WTC11 (cell line): ENCODE measurements at regions not wholly inside any gene's neighbourhood (a gene's known extent, or its start where the extent isn't known, plus 50 kb on each side); places are given as distances from the start of the nearest gene placed in this dataset.

Experiments used
- ATAC-seq: fragments of 200-7000 bp; cut with Tn5 transposase; 2 replicates; pipeline ENCODE4 v1.10.0; 2021; ENCODE audit warnings: mild to moderate bottlenecking, moderate library complexity
- CTCF ChIA-PET: fragments of 300-600 bp; sonication (Branson Sonifier 250); formaldehyde crosslinking; loops from one replicate; lab custom pipeline; 2021; ENCODE audit warnings: antibody characterized with exemption; lab: Charles Lee
- POLR2A ChIA-PET: fragments of 350-600 bp; sonication (Branson Sonifier 250); formaldehyde crosslinking; loops from one replicate; lab custom pipeline; 2021; ENCODE audit warnings: antibody characterized with exemption; lab: Charles Lee
- DNase-seq: peaks from one replicate; pipeline ENCODE4 v3.0.0; 2021; ENCODE audit warnings: low spot score
- H3K27ac Mint-ChIP-seq: 2 replicates; pipeline ENCODE4 v1.8.0; 2021; ENCODE audit warnings: mixed read lengths
- H3K27me3 Mint-ChIP-seq: 2 replicates; pipeline ENCODE4 v1.8.0; 2021; ENCODE audit warnings: low read depth, mild to moderate bottlenecking, moderate library complexity, mixed read lengths
- H3K36me3 Mint-ChIP-seq: 2 replicates; pipeline ENCODE4 v1.8.0; 2021; ENCODE audit warnings: mixed read lengths
- H3K4me1 Mint-ChIP-seq: 2 replicates; pipeline ENCODE4 v1.8.0; 2022; ENCODE audit warnings: mixed read lengths
- H3K4me3 Mint-ChIP-seq: 2 replicates; pipeline ENCODE4 v1.8.0; 2021; ENCODE audit warnings: mild to moderate bottlenecking, moderate library complexity, mixed read lengths
- H3K9me3 Mint-ChIP-seq: 2 replicates; pipeline ENCODE4 v1.8.0; 2021; ENCODE audit warnings: mixed read lengths
- EMX1 ChIP-seq: fragments of 250-450 bp; sonication (Bioruptor Pico); IDR thresholded peaks from 2 replicates; pipeline ENCODE4 v1.8.0; 2021; ENCODE audit warnings: mild to moderate bottlenecking
- ESRRA ChIP-seq: sonication (generic); formaldehyde crosslinking; IDR thresholded peaks from 2 replicates; pipeline ENCODE4 v1.8.1; 2022; ENCODE audit warnings: mild to moderate bottlenecking, missing genetic modification reagents, borderline replicate concordance
- FOXJ3 ChIP-seq: sonication (generic); formaldehyde crosslinking; IDR thresholded peaks from 2 replicates; pipeline ENCODE4 v1.9.0; 2021; ENCODE audit warnings: missing genetic modification reagents, mild to moderate bottlenecking, borderline replicate concordance
- FOXP1 ChIP-seq: sonication (generic); formaldehyde crosslinking; IDR thresholded peaks from 2 replicates; pipeline ENCODE4 v1.8.0; 2022; ENCODE audit warnings: missing genetic modification reagents, mild to moderate bottlenecking, moderate library complexity, borderline replicate concordance
- GRHL2 ChIP-seq: fragments of 250-450 bp; sonication (Bioruptor Pico); IDR thresholded peaks from 2 replicates; pipeline ENCODE4 v1.8.0; 2022; ENCODE audit warnings: mild to moderate bottlenecking, moderate library complexity; ENCODE audit not compliant: insufficient replicate concordance, severe bottlenecking
- IRF2 ChIP-seq: sonication (generic); formaldehyde crosslinking; IDR thresholded peaks from 2 replicates; pipeline ENCODE4 v1.8.0; 2022; ENCODE audit warnings: low read depth, missing genetic modification reagents, borderline replicate concordance
- NFYB ChIP-seq: sonication (generic); formaldehyde crosslinking; conservative IDR thresholded peaks from 2 replicates; pipeline ENCODE4 v1.8.0; 2022; ENCODE audit warnings: low read depth, missing genetic modification reagents
- NR3C1 ChIP-seq: sonication (generic); formaldehyde crosslinking; conservative IDR thresholded peaks from 2 replicates; pipeline ENCODE4 v1.8.1; 2023; ENCODE audit warnings: low read depth, mild to moderate bottlenecking, missing genetic modification reagents
- SOX15 ChIP-seq: fragments of 250-450 bp; sonication (Bioruptor Pico); IDR thresholded peaks from 2 replicates; pipeline ENCODE4 v1.9.0; 2021; ENCODE audit warnings: mild to moderate bottlenecking
- TCF7 ChIP-seq: sonication (generic); formaldehyde crosslinking; IDR thresholded peaks from 2 replicates; pipeline ENCODE4 v1.8.0; 2022; ENCODE audit warnings: mild to moderate bottlenecking, low read depth, missing genetic modification reagents, moderate library complexity
- TEAD4 ChIP-seq: sonication (generic); formaldehyde crosslinking; IDR thresholded peaks from 2 replicates; pipeline ENCODE4 v1.8.0; 2022; ENCODE audit warnings: mild to moderate bottlenecking, missing genetic modification reagents
- ZNF121 ChIP-seq: sonication (generic); formaldehyde crosslinking; IDR thresholded peaks from 2 replicates; pipeline ENCODE4 v1.8.0; 2023; ENCODE audit warnings: missing genetic modification reagents
- ZNF232 ChIP-seq: sonication (generic); formaldehyde crosslinking; IDR thresholded peaks from 2 replicates; pipeline ENCODE4 v1.8.0; 2022; ENCODE audit warnings: mild to moderate bottlenecking, missing genetic modification reagents
- ZNF317 ChIP-seq: sonication (generic); formaldehyde crosslinking; IDR thresholded peaks from 2 replicates; pipeline ENCODE4 v1.8.1; 2023; ENCODE audit warnings: low read depth, mild to moderate bottlenecking, moderate library complexity, missing genetic modification reagents, borderline replicate concordance
- TF ChIP-seq, protein P1 (sequence below): sonication (generic); formaldehyde crosslinking; IDR thresholded peaks from 2 replicates; pipeline ENCODE4 v1.8.0; 2023; ENCODE audit warnings: mild to moderate bottlenecking, missing genetic modification reagents
- TF ChIP-seq, protein P2 (sequence below): sonication (generic); formaldehyde crosslinking; IDR thresholded peaks from 2 replicates; pipeline ENCODE4 v1.8.0; 2022; ENCODE audit warnings: mild to moderate bottlenecking, missing genetic modification reagents
- TF ChIP-seq, protein P3 (sequence below): sonication (generic); formaldehyde crosslinking; IDR thresholded peaks from 2 replicates; pipeline ENCODE4 v1.8.1; 2022; ENCODE audit warnings: low read depth, missing genetic modification reagents, borderline replicate concordance
- TF ChIP-seq, protein P4 (sequence below): sonication (generic); formaldehyde crosslinking; conservative IDR thresholded peaks from 2 replicates; pipeline ENCODE4 v1.8.1; 2022; ENCODE audit warnings: mild to moderate bottlenecking, missing genetic modification reagents
- TF ChIP-seq, protein P5 (sequence below): fragments of 200-600 bp; IDR thresholded peaks from 2 replicates; pipeline ENCODE4 v1.8.0; 2022; ENCODE audit warnings: antibody characterized with exemption
- TF ChIP-seq, protein P6 (sequence below): sonication (generic); formaldehyde crosslinking; IDR thresholded peaks from 2 replicates; pipeline ENCODE4 v1.8.0; 2023; ENCODE audit warnings: missing genetic modification reagents
- TF ChIP-seq, protein P7 (sequence below): sonication (generic); formaldehyde crosslinking; IDR thresholded peaks from 2 replicates; pipeline ENCODE4 v1.8.0; 2022; ENCODE audit warnings: mild to moderate bottlenecking, missing genetic modification reagents
- TF ChIP-seq, protein P8 (sequence below): sonication (generic); formaldehyde crosslinking; IDR thresholded peaks from 2 replicates; pipeline ENCODE4 v1.8.0; 2022; ENCODE audit warnings: missing genetic modification reagents

DNA sequence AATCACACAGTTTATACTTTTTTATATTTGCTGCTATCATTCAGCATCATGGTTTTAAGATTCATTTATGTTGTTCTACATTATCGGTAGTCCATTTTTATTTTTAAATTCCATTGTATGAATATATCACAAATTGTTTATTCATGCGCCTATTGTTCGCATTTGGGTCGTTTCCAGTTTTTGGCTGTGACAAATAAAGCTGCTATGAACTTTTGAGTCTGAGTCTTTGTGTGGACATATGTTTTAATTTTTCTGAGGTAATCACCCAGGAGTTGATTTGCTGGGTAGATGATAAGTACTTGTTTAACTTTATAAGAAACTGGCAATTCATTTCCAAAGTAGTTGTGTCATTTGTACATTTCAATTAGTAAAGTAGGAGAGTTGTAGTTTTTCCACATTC is 74.2 kb upstream of the CSNK1A1L start:
- no peaks in the 10 kb centered on the region for H3K36me3 Mint-ChIP-seq
- DNase-seq (no peak), ATAC-seq (no peak)
- no peaks in the 10 kb centered on the region for H3K4me1 Mint-ChIP-seq
- ChIA-PET POLR2A (no interaction called here), CTCF (no interaction called here)
- no peak overlapping the region for H3K27ac Mint-ChIP-seq
- no peaks in the 10 kb centered on the region for H3K27me3 Mint-ChIP-seq
- TF ChIP-seq, protein P1, sequence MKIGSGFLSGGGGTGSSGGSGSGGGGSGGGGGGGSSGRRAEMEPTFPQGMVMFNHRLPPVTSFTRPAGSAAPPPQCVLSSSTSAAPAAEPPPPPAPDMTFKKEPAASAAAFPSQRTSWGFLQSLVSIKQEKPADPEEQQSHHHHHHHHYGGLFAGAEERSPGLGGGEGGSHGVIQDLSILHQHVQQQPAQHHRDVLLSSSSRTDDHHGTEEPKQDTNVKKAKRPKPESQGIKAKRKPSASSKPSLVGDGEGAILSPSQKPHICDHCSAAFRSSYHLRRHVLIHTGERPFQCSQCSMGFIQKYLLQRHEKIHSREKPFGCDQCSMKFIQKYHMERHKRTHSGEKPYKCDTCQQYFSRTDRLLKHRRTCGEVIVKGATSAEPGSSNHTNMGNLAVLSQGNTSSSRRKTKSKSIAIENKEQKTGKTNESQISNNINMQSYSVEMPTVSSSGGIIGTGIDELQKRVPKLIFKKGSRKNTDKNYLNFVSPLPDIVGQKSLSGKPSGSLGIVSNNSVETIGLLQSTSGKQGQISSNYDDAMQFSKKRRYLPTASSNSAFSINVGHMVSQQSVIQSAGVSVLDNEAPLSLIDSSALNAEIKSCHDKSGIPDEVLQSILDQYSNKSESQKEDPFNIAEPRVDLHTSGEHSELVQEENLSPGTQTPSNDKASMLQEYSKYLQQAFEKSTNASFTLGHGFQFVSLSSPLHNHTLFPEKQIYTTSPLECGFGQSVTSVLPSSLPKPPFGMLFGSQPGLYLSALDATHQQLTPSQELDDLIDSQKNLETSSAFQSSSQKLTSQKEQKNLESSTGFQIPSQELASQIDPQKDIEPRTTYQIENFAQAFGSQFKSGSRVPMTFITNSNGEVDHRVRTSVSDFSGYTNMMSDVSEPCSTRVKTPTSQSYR: no peak
- TF ChIP-seq EMX1 (CRISPR knock-in tag) (no peak), TEAD4 (CRISPR knock-in tag) (no peak), TCF7 (CRISPR knock-in tag) (no peak), ZNF317 (CRISPR knock-in tag) (no peak), IRF2 (no peak), NFYB (CRISPR knock-in tag) (no peak), SOX15 (CRISPR knock-in tag) (no peak), ZNF232 (CRISPR knock-in tag) (no peak), FOXP1 (CRISPR knock-in tag) (no peak)
- TF ChIP-seq, protein P2, sequence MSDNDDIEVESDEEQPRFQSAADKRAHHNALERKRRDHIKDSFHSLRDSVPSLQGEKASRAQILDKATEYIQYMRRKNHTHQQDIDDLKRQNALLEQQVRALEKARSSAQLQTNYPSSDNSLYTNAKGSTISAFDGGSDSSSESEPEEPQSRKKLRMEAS: no peak
- TF ChIP-seq, protein P3, sequence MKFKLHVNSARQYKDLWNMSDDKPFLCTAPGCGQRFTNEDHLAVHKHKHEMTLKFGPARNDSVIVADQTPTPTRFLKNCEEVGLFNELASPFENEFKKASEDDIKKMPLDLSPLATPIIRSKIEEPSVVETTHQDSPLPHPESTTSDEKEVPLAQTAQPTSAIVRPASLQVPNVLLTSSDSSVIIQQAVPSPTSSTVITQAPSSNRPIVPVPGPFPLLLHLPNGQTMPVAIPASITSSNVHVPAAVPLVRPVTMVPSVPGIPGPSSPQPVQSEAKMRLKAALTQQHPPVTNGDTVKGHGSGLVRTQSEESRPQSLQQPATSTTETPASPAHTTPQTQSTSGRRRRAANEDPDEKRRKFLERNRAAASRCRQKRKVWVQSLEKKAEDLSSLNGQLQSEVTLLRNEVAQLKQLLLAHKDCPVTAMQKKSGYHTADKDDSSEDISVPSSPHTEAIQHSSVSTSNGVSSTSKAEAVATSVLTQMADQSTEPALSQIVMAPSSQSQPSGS (CRISPR knock-in tag): no peak
- no peak overlapping the region for H3K4me3 Mint-ChIP-seq
- peaks cover 4% of the 10 kb centered on the region; the same call in 1 of the 2 replicates for H3K9me3 Mint-ChIP-seq

DNA sequence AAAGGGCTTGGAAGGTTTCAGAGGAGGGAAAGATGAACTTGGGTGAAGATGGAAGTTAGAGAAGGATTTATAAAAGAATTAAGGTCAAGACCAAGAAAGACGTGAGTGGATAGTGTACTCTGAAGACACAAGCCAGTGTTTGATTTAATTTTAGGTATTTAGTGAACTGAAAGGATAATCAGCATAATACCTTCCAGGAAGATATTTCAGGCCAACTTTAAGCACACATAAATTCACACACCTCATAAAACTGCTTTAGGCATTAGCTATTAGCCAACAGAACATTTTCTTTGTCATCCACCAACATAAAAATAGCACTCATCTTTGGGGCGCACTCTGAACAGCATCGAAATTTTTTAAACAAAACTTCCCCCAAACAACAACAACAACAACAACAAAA is 71.7 kb upstream of the CSNK1A1L start:
- ChIA-PET POLR2A (no interaction called here), CTCF (no interaction called here)
- ATAC-seq (no peak), DNase-seq (no peak)
- H3K27me3 Mint-ChIP-seq: no peaks in the 10 kb centered on the region
- no peaks in the 10 kb centered on the region for H3K36me3 Mint-ChIP-seq
- no peak overlapping the region for H3K27ac Mint-ChIP-seq
- peaks cover 13% of the 10 kb centered on the region for H3K4me1 Mint-ChIP-seq
- no peak overlapping the region for H3K4me3 Mint-ChIP-seq
- H3K9me3 Mint-ChIP-seq: no peaks in the 10 kb centered on the region; the same call in 1 of the 2 replicates
- no peak for TF ChIP-seq ZNF121 (CRISPR knock-in tag)
- no peak for TF ChIP-seq GRHL2 (CRISPR knock-in tag)
- TF ChIP-seq, protein P4, sequence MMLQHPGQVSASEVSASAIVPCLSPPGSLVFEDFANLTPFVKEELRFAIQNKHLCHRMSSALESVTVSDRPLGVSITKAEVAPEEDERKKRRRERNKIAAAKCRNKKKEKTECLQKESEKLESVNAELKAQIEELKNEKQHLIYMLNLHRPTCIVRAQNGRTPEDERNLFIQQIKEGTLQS (CRISPR knock-in tag): no peak
- no peak for TF ChIP-seq FOXJ3 (CRISPR knock-in tag)
- TF ChIP-seq, protein P5, sequence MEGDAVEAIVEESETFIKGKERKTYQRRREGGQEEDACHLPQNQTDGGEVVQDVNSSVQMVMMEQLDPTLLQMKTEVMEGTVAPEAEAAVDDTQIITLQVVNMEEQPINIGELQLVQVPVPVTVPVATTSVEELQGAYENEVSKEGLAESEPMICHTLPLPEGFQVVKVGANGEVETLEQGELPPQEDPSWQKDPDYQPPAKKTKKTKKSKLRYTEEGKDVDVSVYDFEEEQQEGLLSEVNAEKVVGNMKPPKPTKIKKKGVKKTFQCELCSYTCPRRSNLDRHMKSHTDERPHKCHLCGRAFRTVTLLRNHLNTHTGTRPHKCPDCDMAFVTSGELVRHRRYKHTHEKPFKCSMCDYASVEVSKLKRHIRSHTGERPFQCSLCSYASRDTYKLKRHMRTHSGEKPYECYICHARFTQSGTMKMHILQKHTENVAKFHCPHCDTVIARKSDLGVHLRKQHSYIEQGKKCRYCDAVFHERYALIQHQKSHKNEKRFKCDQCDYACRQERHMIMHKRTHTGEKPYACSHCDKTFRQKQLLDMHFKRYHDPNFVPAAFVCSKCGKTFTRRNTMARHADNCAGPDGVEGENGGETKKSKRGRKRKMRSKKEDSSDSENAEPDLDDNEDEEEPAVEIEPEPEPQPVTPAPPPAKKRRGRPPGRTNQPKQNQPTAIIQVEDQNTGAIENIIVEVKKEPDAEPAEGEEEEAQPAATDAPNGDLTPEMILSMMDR: no peak
- no peak for TF ChIP-seq NR3C1 (CRISPR knock-in tag)
- TF ChIP-seq ESRRA (CRISPR knock-in tag): no peak
- TF ChIP-seq, protein P6, sequence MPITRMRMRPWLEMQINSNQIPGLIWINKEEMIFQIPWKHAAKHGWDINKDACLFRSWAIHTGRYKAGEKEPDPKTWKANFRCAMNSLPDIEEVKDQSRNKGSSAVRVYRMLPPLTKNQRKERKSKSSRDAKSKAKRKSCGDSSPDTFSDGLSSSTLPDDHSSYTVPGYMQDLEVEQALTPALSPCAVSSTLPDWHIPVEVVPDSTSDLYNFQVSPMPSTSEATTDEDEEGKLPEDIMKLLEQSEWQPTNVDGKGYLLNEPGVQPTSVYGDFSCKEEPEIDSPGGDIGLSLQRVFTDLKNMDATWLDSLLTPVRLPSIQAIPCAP (CRISPR knock-in tag): no peak
- TF ChIP-seq, protein P7, sequence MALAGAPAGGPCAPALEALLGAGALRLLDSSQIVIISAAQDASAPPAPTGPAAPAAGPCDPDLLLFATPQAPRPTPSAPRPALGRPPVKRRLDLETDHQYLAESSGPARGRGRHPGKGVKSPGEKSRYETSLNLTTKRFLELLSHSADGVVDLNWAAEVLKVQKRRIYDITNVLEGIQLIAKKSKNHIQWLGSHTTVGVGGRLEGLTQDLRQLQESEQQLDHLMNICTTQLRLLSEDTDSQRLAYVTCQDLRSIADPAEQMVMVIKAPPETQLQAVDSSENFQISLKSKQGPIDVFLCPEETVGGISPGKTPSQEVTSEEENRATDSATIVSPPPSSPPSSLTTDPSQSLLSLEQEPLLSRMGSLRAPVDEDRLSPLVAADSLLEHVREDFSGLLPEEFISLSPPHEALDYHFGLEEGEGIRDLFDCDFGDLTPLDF: no peak
- TF ChIP-seq, protein P8, sequence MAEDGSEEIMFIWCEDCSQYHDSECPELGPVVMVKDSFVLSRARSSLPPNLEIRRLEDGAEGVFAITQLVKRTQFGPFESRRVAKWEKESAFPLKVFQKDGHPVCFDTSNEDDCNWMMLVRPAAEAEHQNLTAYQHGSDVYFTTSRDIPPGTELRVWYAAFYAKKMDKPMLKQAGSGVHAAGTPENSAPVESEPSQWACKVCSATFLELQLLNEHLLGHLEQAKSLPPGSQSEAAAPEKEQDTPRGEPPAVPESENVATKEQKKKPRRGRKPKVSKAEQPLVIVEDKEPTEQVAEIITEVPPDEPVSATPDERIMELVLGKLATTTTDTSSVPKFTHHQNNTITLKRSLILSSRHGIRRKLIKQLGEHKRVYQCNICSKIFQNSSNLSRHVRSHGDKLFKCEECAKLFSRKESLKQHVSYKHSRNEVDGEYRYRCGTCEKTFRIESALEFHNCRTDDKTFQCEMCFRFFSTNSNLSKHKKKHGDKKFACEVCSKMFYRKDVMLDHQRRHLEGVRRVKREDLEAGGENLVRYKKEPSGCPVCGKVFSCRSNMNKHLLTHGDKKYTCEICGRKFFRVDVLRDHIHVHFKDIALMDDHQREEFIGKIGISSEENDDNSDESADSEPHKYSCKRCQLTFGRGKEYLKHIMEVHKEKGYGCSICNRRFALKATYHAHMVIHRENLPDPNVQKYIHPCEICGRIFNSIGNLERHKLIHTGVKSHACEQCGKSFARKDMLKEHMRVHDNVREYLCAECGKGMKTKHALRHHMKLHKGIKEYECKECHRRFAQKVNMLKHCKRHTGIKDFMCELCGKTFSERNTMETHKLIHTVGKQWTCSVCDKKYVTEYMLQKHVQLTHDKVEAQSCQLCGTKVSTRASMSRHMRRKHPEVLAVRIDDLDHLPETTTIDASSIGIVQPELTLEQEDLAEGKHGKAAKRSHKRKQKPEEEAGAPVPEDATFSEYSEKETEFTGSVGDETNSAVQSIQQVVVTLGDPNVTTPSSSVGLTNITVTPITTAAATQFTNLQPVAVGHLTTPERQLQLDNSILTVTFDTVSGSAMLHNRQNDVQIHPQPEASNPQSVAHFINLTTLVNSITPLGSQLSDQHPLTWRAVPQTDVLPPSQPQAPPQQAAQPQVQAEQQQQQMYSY (CRISPR knock-in tag): no peak
